H9 (cell line): ENCODE measurements at regions not wholly inside any gene's neighbourhood (a gene's known extent, or its start where the extent isn't known, plus 50 kb on each side); places are given as distances from the start of the nearest gene placed in this dataset.

Source experiments
- DNase-seq: peaks from one replicate; pipeline ENCODE4 v3.0.0-alpha.2; 2017
- H2AFZ ChIP-seq: one replicate; pipeline ENCODE4 v1.6.1; 2013; ENCODE audit warnings: mild to moderate bottlenecking, low read length, control low read depth, moderate library complexity
- H2AK5ac ChIP-seq: 2 replicates; pipeline ENCODE4 v1.6.1; 2013; ENCODE audit warnings: low read length, control low read depth, mixed read lengths; ENCODE audit not compliant: insufficient read length
- H2BK120ac ChIP-seq: one replicate; pipeline ENCODE4 v1.6.1; 2013; ENCODE audit warnings: low read depth, mild to moderate bottlenecking, low read length, control low read depth, inconsistent platforms; ENCODE audit not compliant: poor library complexity, severe bottlenecking
- H2BK12ac ChIP-seq: 2 replicates; pipeline ENCODE4 v1.6.1; 2013; ENCODE audit warnings: low read length, control low read depth, mixed read lengths, low read depth; ENCODE audit not compliant: insufficient read length
- H2BK15ac ChIP-seq: 2 replicates; pipeline ENCODE4 v1.6.1; 2013; ENCODE audit warnings: low read depth, low read length, control low read depth
- H2BK20ac ChIP-seq: one replicate; pipeline ENCODE4 v1.6.1; 2013; ENCODE audit warnings: low read depth, mild to moderate bottlenecking, low read length, control low read depth, inconsistent platforms; ENCODE audit not compliant: poor library complexity, severe bottlenecking
- H2BK5ac ChIP-seq: 2 replicates; pipeline ENCODE4 v1.6.1; 2013; ENCODE audit warnings: low read length, control low read depth, mixed read lengths; ENCODE audit not compliant: insufficient read length
- H3K14ac ChIP-seq: 2 replicates; pipeline ENCODE4 v1.6.1; 2013; ENCODE audit warnings: low read length, control low read depth; ENCODE audit not compliant: insufficient read depth
- H3K18ac ChIP-seq: 2 replicates; pipeline ENCODE4 v1.6.1; 2013; ENCODE audit warnings: low read depth, mild to moderate bottlenecking, mixed read lengths, low read length, control low read depth; ENCODE audit not compliant: insufficient read length
- H3K23ac ChIP-seq: 2 replicates; pipeline ENCODE4 v1.6.1; 2013; ENCODE audit warnings: low read length, control low read depth, mixed read lengths, low read depth; ENCODE audit not compliant: insufficient read length
- H3K23me2 ChIP-seq: 2 replicates; pipeline ENCODE4 v1.6.1; 2013; ENCODE audit warnings: low read depth, mild to moderate bottlenecking, mixed read lengths, low read length, control low read depth; ENCODE audit not compliant: insufficient read length, poor library complexity, severe bottlenecking
- H3K27ac ChIP-seq: 2 replicates; pipeline ENCODE4 v1.5.1; 2013; ENCODE audit warnings: low read length, control low read depth, mixed read lengths, low read depth; ENCODE audit not compliant: insufficient read length
- H3K27me3 ChIP-seq: 2 replicates; pipeline ENCODE4 v1.6.1; 2013; ENCODE audit warnings: low read length, control low read depth, inconsistent platforms; ENCODE audit not compliant: insufficient read depth
- H3K4ac ChIP-seq: 2 replicates; pipeline ENCODE4 v1.6.1; 2013; ENCODE audit warnings: low read depth, mild to moderate bottlenecking, control low read depth, inconsistent platforms, low read length, moderate library complexity
- H3K4me1 ChIP-seq: 2 replicates; pipeline ENCODE4 v1.6.1; 2013; ENCODE audit warnings: low read length, control low read depth, inconsistent platforms; ENCODE audit not compliant: insufficient read depth
- H3K4me2 ChIP-seq: 2 replicates; pipeline ENCODE4 v1.6.1; 2013; ENCODE audit warnings: low read length, control low read depth, mixed read lengths; ENCODE audit not compliant: insufficient read length, insufficient read depth
- H3K56ac ChIP-seq: 2 replicates; pipeline ENCODE4 v1.6.1; 2013; ENCODE audit warnings: low read depth, mild to moderate bottlenecking, mixed read lengths, low read length, control low read depth; ENCODE audit not compliant: insufficient read length
- H3K79me1 ChIP-seq: 2 replicates; pipeline ENCODE4 v1.6.1; 2013; ENCODE audit warnings: low read depth, mild to moderate bottlenecking, moderate library complexity, low read length, control low read depth, inconsistent platforms; ENCODE audit not compliant: insufficient read depth, poor library complexity, severe bottlenecking
- H3K79me2 ChIP-seq: 2 replicates; pipeline ENCODE4 v1.6.1; 2013; ENCODE audit warnings: low read length, control low read depth, inconsistent platforms; ENCODE audit not compliant: insufficient read depth
- H3K9ac ChIP-seq: 2 replicates; pipeline ENCODE4 v1.6.1; 2013; ENCODE audit warnings: low read length, control low read depth, mixed read lengths; ENCODE audit not compliant: insufficient read length; ENCODE audit errors: extremely low read depth
- H3K9me3 ChIP-seq: one replicate; pipeline ENCODE4 v1.6.1; 2013; ENCODE audit warnings: low read depth, low read length, inconsistent platforms; ENCODE audit not compliant: control insufficient read depth
- H3T11ph ChIP-seq: one replicate; pipeline ENCODE4 v1.6.1; 2013; ENCODE audit warnings: mild to moderate bottlenecking, low read length, control low read depth, inconsistent platforms
- H4K20me1 ChIP-seq: one replicate; pipeline ENCODE4 v1.6.1; 2013; ENCODE audit not compliant: control insufficient read depth, insufficient read length, insufficient read depth
- H4K5ac ChIP-seq: 2 replicates; pipeline ENCODE4 v1.6.1; 2013; ENCODE audit warnings: low read depth, mild to moderate bottlenecking, mixed read lengths, low read length, control low read depth; ENCODE audit not compliant: insufficient read length
- H4K8ac ChIP-seq: replicated peaks from 2 replicates; pipeline ENCODE4 v1.6.1; 2013; ENCODE audit warnings: low read length, control low read depth, mixed read lengths, low read depth; ENCODE audit not compliant: insufficient read length
- H4K91ac ChIP-seq: 2 replicates; pipeline ENCODE4 v1.6.1; 2013; ENCODE audit warnings: low read depth, mild to moderate bottlenecking, moderate library complexity, mixed read lengths, low read length, control low read depth; ENCODE audit not compliant: insufficient read length
- H3K27ac Mint-ChIP-seq, 3 experiments: 2 replicates in 2 of 3; 3 replicates in 1 of 3; pipeline ENCODE4 v1.8.0; 2020 to 2021; ENCODE audit warnings: mixed read lengths in 3 of 3, mild to moderate bottlenecking in 1 of 3, moderate library complexity in 1 of 3
- H3K27me3 Mint-ChIP-seq: 2 replicates; pipeline ENCODE4 v1.8.0; 2021; ENCODE audit warnings: low read depth, mild to moderate bottlenecking, moderate library complexity, mixed read lengths
- H3K36me3 Mint-ChIP-seq, 3 experiments: 2 replicates in 2 of 3; 3 replicates in 1 of 3; pipeline ENCODE4 v1.8.0; 2020 to 2021; ENCODE audit warnings: low read depth in 3 of 3, mixed read lengths in 3 of 3; ENCODE audit not compliant: insufficient read depth in 1 of 3
- H3K4me1 Mint-ChIP-seq, 2 experiments: 2 replicates each; pipeline ENCODE4 v1.8.0; 2020; ENCODE audit warnings: mixed read lengths in 2 of 2
- H3K4me3 Mint-ChIP-seq, 2 experiments: 2 replicates in 1 of 2; 3 replicates in 1 of 2; pipeline ENCODE4 v1.8.0; 2020 to 2021; ENCODE audit warnings: mild to moderate bottlenecking in 2 of 2, mixed read lengths in 2 of 2, moderate library complexity in 1 of 2
- H3K9me3 Mint-ChIP-seq, 2 experiments: 2 replicates in 1 of 2; 3 replicates in 1 of 2; pipeline ENCODE4 v1.8.0; 2020; ENCODE audit warnings: mild to moderate bottlenecking in 2 of 2, mixed read lengths in 2 of 2, moderate library complexity in 1 of 2
- CTCF ChIP-seq: fragments of 200-600 bp; sonication (generic); conservative IDR thresholded peaks from 3 replicates; pipeline ENCODE4 v1.8.0; 2021; ENCODE audit warnings: antibody characterized with exemption, mild to moderate bottlenecking
- WGBS: extraction: QIAGEN DNeasy Blood & Tissue Kit; methylation state at CpG from one replicate; pipeline ENCODE4 v1.1.7; 2013; ENCODE audit warnings: missing lambda C conversion rate, low lambda C conversion rate, mixed read lengths; ENCODE audit not compliant: insufficient read length; ENCODE audit errors: extremely low coverage; 5-methylcytosine and 5-hydroxymethylcytosine counted together

GRCh38 chr21:32975811-32976431 lies 49.8 kb upstream of the OLIG2 start:
- H3K4me3 Mint-ChIP-seq = no peak overlapping the region
- H2BK12ac ChIP-seq = no peak overlapping the region
- no peaks in the 10 kb centered on the region for H3K79me1 ChIP-seq
- H3K27me3 ChIP-seq = no peaks in the 10 kb centered on the region
- no peak overlapping the region for H3K18ac ChIP-seq
- H3K56ac ChIP-seq = no peak overlapping the region
- peaks cover 7% of the 10 kb centered on the region; the same call in 1 of the 2 replicates for H3K4me1 ChIP-seq
- no peak overlapping the region for H2BK120ac ChIP-seq
- peaks cover 8% of the 10 kb centered on the region for H3K27me3 Mint-ChIP-seq
- no CpG with 5 or more reads among the region's 8 CpGs for WGBS
- H3K9ac ChIP-seq = no peak overlapping the region
- no peak overlapping the region for H2BK5ac ChIP-seq
- no peaks in the 10 kb centered on the region for H3K23me2 ChIP-seq
- no peak overlapping the region for H3K27ac ChIP-seq
- H3K23ac ChIP-seq = no peak overlapping the region
- H3K9me3 ChIP-seq = no peaks in the 10 kb centered on the region
- no peak overlapping the region for H4K91ac ChIP-seq
- no peak overlapping the region for H3K4ac ChIP-seq
- no peak for DNase-seq
- no peaks in the 10 kb centered on the region for H3K9me3 Mint-ChIP-seq
- no peak overlapping the region for H2AFZ ChIP-seq
- no peak overlapping the region for H4K5ac ChIP-seq
- no peaks in the 10 kb centered on the region for H4K20me1 ChIP-seq
- H3K4me2 ChIP-seq = no peak overlapping the region
- peaks cover 25 to 27% of the 10 kb centered on the region in 2 experiments for H3K4me1 Mint-ChIP-seq
- no peak overlapping the region for H2AK5ac ChIP-seq
- H2BK15ac ChIP-seq = no peak overlapping the region
- TF ChIP-seq CTCF = no peak
- H3K36me3 Mint-ChIP-seq = no peaks in the 10 kb centered on the region
- H4K8ac ChIP-seq = no peak overlapping the region
- no peaks in the 10 kb centered on the region for H3K79me2 ChIP-seq
- no peak overlapping the region for H2BK20ac ChIP-seq
- no peak overlapping the region for H3K14ac ChIP-seq
- H3K27ac Mint-ChIP-seq = no peak overlapping the region
- H3T11ph ChIP-seq = no peak overlapping the region
